IPS DF 6.9 (cell line): ENCODE measurements at regions not wholly inside any gene's neighbourhood (a gene's known extent, or its start where the extent isn't known, plus 50 kb on each side); places are given as distances from the start of the nearest gene placed in this dataset.

Source experiments
- DNase-seq: peaks from one replicate; pipeline ENCODE4 v3.0.0-alpha.2; 2013; ENCODE audit warnings: low read depth, low spot score
- H3K27ac ChIP-seq: one replicate; pipeline ENCODE4 v1.5.1; 2013; ENCODE audit warnings: low read length, control low read depth
- H3K27me3 ChIP-seq: 2 replicates; pipeline ENCODE4 v1.6.1; 2013; ENCODE audit warnings: mild to moderate bottlenecking, low read length; ENCODE audit not compliant: control insufficient read depth, insufficient read depth
- H3K36me3 ChIP-seq: 2 replicates; pipeline ENCODE4 v1.6.1; 2013; ENCODE audit warnings: low read length; ENCODE audit not compliant: control insufficient read depth, insufficient read depth
- H3K4me1 ChIP-seq: 2 replicates; pipeline ENCODE4 v1.6.1; 2013; ENCODE audit warnings: low read length; ENCODE audit not compliant: control insufficient read depth, insufficient read depth
- H3K4me3 ChIP-seq: 2 replicates; pipeline ENCODE4 v1.5.1; 2013; ENCODE audit warnings: mild to moderate bottlenecking, low read length
- H3K9me3 ChIP-seq: 2 replicates; pipeline ENCODE4 v1.6.1; 2013; ENCODE audit warnings: low read length, inconsistent platforms; ENCODE audit not compliant: control insufficient read depth, insufficient read depth
- WGBS: extraction: QIAGEN DNeasy Blood & Tissue Kit; methylation state at CpG from one replicate; pipeline ENCODE4 v1.1.7; 2013; ENCODE audit warnings: mixed read lengths, missing lambda C conversion rate; ENCODE audit not compliant: insufficient read length, insufficient coverage; 5-methylcytosine and 5-hydroxymethylcytosine counted together

DNA sequence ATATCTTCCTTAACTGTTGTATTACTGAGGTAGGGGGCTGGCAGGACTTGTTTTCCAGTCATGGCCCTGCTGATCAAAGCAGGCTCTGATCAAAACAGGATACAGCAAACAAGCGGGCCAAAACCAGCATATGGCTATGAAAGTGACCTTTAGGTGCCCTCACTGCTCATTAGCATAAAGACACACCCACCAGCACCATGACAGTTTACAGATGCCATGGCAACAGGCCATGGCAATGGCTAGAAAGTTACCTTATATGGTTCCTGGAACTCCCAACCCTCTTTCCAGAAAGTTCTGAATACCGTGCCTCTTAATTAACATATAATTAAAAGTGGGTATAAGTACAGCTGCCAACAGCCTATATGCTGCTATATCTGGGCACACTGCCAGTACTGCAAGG, 551.4 kb upstream of the SGCG start:
- H3K9me3 ChIP-seq = no peaks in the 10 kb centered on the region
- H3K27ac ChIP-seq = no peak overlapping the region
- no peaks in the 10 kb centered on the region for H3K4me1 ChIP-seq
- H3K36me3 ChIP-seq = no peaks in the 10 kb centered on the region
- no CpG with 5 or more reads among the region's 2 CpGs for WGBS
- no peaks in the 10 kb centered on the region for H3K27me3 ChIP-seq
- no peak for DNase-seq
- no peak overlapping the region for H3K4me3 ChIP-seq

DNA sequence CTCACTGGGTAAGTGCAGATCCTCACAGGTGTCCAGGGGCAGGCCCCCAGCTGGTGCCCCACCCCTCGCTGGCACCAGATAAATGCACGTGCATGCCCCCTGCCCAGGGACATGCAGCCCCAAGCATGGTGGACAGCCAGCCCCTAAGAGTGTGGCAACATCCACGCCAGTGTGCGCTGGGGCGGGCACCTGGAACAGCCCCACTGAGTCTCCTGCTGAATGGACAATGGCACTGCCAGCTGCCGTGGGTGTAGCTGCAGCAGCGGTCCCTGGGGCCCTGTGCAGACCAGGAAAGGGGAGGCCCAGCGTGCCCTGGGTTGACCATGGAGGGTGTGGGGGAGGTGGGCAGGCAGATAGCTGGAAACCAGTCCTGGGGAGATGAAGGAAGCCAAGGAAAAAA, 538.7 kb upstream of the SGCG start:
- Histone ChIP-seq H3K9me3 (no peaks in the 10 kb centered on the region), H3K27me3 (no peaks in the 10 kb centered on the region), H3K4me3 (no peak overlapping the region), H3K27ac (no peak overlapping the region), H3K4me1 (0 out of 2 replicates have a peak, but pooled peaks cover 1% of the 10 kb centered on the region), H3K36me3 (no peaks in the 10 kb centered on the region)
- no CpG with 5 or more reads among the region's 8 CpGs for WGBS
- DNase-seq = no peak

DNA sequence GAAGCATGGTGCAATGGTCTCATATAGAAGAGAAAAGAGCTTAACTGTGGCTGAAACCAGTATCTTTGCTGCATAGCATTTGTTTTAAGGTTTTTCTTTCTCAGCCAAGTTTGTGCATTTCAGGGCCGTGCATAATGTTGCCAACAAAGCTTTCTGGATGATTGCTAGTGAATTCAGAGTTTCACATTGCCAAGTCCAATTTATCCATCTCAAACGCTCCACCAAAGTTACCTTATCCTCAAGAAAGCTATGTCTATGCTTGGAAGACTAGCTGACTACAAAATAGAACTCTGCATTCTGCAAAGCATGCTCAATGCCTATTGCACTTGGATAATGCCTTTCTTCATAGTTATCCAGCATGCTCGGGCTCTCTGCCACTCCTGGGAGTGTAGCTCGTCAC, 535.8 kb upstream of the SGCG start:
- Histone ChIP-seq H3K4me1 (0 out of 2 replicates have a peak, but pooled peaks cover 1% of the 10 kb centered on the region), H3K36me3 (no peaks in the 10 kb centered on the region), H3K27ac (no peak overlapping the region), H3K4me3 (no peak overlapping the region), H3K9me3 (no peaks in the 10 kb centered on the region), H3K27me3 (no peaks in the 10 kb centered on the region)
- no CpG with 5 or more reads among the region's 4 CpGs for WGBS
- no peak for DNase-seq

DNA sequence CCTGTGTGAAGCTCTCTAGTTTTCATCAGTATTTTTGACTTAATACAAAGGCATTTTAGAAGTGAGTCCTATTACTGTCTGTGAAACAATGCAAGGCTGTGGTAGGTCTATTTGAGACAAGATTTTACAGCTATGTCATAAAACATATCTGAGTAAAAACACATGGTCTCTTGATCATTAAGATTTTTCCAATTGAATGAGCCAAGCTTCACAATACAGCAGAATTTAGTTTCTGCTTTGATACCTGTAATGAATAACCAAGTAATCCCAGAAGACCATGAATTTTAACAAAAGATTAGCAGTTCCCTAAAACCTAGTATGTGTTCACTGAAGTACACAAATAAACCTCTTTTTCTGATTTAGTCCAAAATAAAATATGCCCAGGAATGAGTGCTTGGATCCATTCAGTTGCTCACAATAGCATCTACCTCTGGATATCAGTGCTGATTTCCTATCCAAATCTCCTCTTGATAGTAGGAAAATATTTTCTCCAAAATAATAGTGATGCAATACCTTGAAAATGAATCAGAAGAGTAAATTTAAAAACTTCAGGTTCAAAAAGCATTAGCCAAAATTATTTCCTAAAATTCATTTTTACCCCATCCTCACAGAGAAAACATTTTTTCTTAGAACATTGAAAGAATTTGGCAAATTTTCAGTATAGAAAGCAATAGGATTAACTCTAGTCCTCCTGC, 533.5 kb upstream of the SGCG start:
- no peaks in the 10 kb centered on the region for H3K27me3 ChIP-seq
- H3K4me3 ChIP-seq = no peak overlapping the region
- no peaks in the 10 kb centered on the region for H3K9me3 ChIP-seq
- no peak for DNase-seq
- 0 out of 2 replicates have a peak, but pooled peaks cover 1% of the 10 kb centered on the region for H3K4me1 ChIP-seq
- H3K36me3 ChIP-seq = no peaks in the 10 kb centered on the region
- no peak overlapping the region for H3K27ac ChIP-seq

DNA sequence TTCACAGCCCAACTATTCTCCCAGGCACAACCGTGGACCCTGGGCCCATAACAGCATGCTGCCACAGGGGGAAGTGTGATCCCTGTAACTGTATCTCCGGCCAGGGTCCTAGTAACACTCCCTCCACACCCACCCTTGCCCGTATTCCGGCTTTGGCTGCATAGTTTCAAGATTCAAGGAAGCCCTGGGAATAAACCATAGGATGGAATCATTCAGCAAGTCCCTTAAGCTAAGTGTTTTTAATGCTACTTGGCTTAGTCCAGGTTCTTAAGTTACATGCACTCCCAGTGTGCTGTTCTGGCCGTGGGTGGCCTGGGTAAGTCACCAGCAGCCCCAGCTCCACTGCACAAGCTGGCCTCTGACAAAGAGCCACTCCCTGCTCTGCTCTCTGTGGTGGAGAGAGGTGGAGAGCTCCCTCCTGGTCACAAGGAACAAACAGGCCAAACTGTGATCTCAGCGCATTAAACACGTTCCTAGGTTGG, 532.4 kb upstream of the SGCG start:
- H3K4me3 ChIP-seq = no peak overlapping the region
- no CpG with 5 or more reads among the region's 7 CpGs for WGBS
- 0 out of 2 replicates have a peak, but pooled peaks cover 1% of the 10 kb centered on the region for H3K4me1 ChIP-seq
- no peaks in the 10 kb centered on the region for H3K36me3 ChIP-seq
- no peaks in the 10 kb centered on the region for H3K9me3 ChIP-seq
- DNase-seq = no peak
- H3K27me3 ChIP-seq = no peaks in the 10 kb centered on the region
- H3K27ac ChIP-seq = no peak overlapping the region

DNA sequence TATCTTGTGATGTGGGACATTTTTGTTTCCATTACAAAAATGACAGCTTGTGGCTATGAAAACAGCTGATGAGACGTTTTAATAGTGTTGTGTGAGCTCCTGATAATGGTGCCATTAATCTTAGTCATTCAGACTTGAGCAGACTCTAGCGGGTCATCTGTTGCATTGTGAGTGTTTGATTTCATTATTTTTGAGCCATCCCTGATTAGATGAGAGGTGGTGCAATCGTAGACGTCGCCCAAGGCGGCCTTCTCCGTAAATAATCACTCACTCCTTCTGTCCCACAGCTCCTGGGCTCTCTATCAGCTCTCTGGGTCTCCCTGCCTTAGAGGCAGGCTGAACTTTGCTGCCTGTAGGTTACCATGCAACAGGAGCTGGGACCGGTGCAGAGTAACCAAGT, 528.0 kb upstream of the SGCG start:
- H3K4me1 ChIP-seq = no peaks in the 10 kb centered on the region
- H3K4me3 ChIP-seq = no peak overlapping the region
- H3K27me3 ChIP-seq = no peaks in the 10 kb centered on the region
- no peaks in the 10 kb centered on the region for H3K9me3 ChIP-seq
- WGBS = no CpG with 5 or more reads among the region's 8 CpGs
- H3K36me3 ChIP-seq = no peaks in the 10 kb centered on the region
- H3K27ac ChIP-seq = no peak overlapping the region
- DNase-seq = no peak

DNA sequence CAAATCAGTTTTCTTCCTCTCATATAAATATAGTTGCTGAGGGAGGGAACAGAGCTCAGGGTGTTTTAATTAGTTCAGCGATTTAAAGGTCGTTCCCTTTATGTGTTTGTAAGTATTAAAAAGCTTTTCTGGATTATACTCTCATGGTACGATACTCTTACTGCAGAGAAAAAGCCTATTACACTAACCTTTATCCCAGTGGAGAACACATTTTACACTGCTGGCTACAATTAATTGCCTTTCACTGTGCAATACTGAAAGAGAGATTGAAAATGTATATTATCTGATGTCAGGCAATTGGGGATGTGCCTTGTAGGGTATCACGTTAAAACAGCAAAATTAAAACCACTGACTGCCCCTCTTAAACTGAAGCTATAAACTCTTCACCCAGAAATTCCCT, 526.9 kb upstream of the SGCG start:
- WGBS = no CpG with 5 or more reads among the region's 4 CpGs
- no peak for DNase-seq
- H3K4me3 ChIP-seq = no peak overlapping the region

DNA sequence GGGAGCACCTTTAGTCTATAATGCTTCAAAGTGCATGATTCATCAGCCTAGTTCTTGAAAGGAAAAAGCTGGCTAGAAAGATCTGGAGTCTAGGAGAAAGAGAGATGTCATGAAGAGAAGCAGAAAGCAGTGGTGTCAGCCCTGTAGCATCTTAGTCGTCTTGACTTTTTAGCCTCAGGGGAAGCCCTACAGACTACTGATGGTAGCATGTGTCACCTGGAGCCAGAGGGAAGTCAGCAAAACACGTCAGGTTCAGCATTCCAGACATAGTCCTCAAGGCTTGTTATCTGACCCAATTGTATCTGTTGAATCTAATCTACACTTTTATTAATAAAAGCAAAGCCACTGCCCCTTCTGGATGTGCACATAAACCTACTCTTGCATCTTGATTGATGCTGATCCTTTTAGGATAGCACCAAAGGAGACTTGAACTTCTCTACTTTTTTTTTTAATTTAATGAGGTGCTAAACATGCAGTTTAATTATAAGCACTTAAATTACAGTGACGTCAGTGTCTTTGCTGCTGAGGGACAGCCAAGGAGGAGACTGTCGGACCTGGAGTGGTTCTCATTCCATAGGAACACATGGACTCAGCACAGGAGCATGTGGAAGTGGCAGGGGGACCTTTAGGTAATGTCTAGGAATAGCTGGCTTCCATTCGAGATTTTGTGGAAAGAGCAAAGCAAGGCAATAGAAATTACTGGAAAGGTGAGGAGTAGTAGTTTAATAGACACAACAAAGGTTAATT, 525.5 kb upstream of the SGCG start:
- no peaks in the 10 kb centered on the region for H3K27me3 ChIP-seq
- DNase-seq = no peak
- no peak overlapping the region for H3K27ac ChIP-seq
- WGBS = no CpG with 5 or more reads among the region's 5 CpGs
- H3K4me1 ChIP-seq = no peaks in the 10 kb centered on the region
- no peaks in the 10 kb centered on the region for H3K36me3 ChIP-seq
- H3K9me3 ChIP-seq = no peaks in the 10 kb centered on the region
- no peak overlapping the region for H3K4me3 ChIP-seq

More for the DNA sequence above, 526.9 kb upstream of the SGCG start:
- Histone ChIP-seq H3K36me3 (no peaks in the 10 kb centered on the region), H3K27ac (no peak overlapping the region), H3K4me1 (no peaks in the 10 kb centered on the region), H3K9me3 (no peaks in the 10 kb centered on the region), H3K27me3 (no peaks in the 10 kb centered on the region)

DNA sequence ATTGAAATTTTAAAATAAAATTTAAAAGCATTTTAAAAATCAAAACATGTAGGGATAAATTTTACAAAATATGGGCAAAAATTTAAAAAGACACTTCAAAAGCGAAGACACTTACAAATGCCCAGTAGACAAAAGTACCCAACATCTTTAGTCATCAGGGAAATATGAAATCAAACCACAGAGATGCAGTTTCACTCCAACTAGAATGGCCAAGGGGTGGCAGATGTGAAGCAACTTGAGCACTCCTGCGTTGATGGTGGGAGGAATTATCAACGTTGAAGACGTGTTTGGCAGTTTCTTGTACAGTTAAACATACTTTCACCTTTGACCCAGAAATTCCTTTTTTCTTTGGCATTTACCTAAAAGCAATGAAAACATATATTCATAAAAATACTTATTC, 518.0 kb upstream of the SGCG start:
- Histone ChIP-seq H3K4me1 (no peaks in the 10 kb centered on the region), H3K27ac (no peak overlapping the region), H3K27me3 (no peaks in the 10 kb centered on the region), H3K9me3 (no peaks in the 10 kb centered on the region), H3K4me3 (no peak overlapping the region), H3K36me3 (no peaks in the 10 kb centered on the region)
- DNase-seq = no peak
- WGBS = no CpG with 5 or more reads among the region's 4 CpGs

DNA sequence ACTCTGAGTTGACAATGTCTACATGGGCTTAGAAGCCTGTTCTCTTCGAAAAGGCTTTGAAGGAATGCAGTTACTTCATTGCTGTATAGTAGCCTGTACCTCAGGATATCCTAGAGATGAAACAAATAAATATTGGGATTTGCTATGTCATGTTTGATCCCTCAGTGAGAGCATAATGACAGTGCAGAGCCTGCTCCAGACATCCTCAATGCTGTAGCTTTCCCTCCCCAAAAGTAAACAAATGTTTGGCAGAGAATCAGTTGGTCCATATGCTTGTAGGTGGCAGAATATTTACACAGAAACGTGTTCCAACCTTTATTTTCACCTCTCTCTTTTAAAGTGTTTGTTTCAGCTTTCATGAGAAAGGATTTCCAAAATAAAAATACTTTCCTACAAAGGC, 515.3 kb upstream of the SGCG start:
- no peaks in the 10 kb centered on the region for H3K9me3 ChIP-seq
- WGBS = no CpG with 5 or more reads among the region's 2 CpGs
- DNase-seq = no peak

More for the DNA sequence above, 515.3 kb upstream of the SGCG start:
- no peaks in the 10 kb centered on the region for H3K36me3 ChIP-seq
- H3K27ac ChIP-seq = no peak overlapping the region
- no peak overlapping the region for H3K4me3 ChIP-seq
- no peaks in the 10 kb centered on the region for H3K4me1 ChIP-seq
- H3K27me3 ChIP-seq = no peaks in the 10 kb centered on the region
